HS-27A (cell line): ENCODE measurements at regions not wholly inside any gene's neighbourhood (a gene's known extent, or its start where the extent isn't known, plus 50 kb on each side); places are given as distances from the start of the nearest gene placed in this dataset.

ENCODE experiments used
- DNase-seq: peaks from one replicate; pipeline ENCODE4 v3.0.0-alpha.2; 2012; ENCODE audit warnings: low read depth, missing footprints

DNA sequence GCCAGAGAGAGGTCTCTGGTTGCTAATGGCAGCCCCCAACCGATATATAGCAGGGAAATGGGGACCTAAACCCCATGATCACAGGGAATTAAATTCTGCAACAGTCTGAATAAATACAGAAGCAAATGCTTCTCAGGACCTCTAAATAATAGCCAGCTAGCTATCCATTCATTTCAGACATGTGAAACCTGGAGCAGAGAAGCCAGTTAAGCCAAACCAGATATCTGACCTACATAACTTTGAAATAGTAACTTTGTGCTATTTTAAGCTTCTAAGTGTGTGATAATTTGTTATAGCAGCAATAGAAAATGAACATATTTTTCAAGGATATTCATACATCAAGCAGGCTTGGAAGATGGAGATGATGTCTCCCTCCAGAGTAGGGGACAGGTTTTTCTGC lies 1062.9 kb upstream of the CADM2 start:
- DNase-seq = no peak

- peak; percentile 22 for DNase-seq
Measured at GRCh38 chr3:83902787-83903533, 1055.8 kb upstream of the CADM2 start.

GRCh38 chr3:83913381-83913780 lies 1045.4 kb upstream of the CADM2 start:
- DNase-seq = no peak

GRCh38 chr3:83926291-83926690 lies 1032.5 kb upstream of the CADM2 start:
- no peak for DNase-seq

- no peak for DNase-seq
Measured at GRCh38 chr3:83928391-83928790, 1030.4 kb upstream of the CADM2 start.

GRCh38 chr3:83928903-83929302 lies 1029.9 kb upstream of the CADM2 start:
- DNase-seq = no peak

DNA sequence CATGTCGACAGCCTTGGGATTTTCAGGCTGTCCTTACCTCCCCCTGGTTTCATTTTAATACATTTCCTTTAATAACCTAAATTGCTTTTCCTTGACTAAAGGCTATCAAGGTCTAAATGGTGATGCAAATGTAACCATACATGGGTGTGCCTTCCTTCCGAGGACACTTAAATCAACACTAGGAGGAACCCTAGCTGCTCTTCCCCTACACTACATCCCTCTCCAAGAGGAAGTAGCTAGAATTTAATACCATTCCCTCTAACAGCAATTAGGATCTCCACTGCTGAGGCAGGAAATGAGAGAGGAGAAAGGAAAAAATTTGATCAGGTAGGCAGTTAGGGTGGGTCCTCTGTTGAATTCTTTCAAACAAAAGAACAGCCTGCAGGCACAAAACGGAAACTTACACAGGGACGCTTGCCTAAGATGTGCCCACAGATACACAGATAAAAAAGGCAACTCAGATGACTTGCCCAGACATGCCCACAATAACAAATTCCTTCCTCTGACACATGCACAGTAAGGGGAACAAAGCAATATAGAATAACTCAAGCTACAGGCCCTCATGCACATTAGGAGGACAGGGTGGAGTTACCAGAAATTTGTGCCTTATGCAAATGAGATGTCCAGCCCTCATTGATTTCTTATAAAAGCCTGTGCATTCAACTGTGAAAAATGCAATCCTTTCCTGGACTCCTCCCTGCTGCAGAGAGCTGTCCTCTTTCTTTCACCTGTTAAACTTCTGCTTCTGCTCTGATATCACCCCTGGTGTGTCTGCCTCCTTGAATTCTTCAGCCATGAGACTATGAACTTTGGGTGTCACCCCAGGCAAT lies 1024.4 kb upstream of the CADM2 start:
- no peak for DNase-seq

DNA sequence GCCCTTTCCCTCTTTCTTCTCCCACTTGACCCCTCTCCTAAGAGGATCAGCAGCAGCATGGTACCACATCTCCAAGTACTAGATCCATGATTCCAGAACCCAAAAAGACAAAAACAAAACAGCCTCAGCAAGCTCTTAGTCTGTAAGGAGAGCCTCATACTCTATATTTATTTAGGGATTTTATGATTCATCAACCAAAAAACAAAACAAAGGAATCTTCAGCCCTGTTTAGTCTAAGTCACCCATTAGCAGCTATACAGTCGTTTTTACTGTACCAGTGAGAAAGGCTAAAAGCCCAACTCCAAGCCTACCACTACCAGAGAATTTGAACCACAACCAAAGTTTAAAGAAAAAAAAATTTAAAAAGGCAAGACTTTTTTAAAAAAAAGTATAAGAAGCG lies 1020.3 kb upstream of the CADM2 start:
- no peak for DNase-seq

DNA sequence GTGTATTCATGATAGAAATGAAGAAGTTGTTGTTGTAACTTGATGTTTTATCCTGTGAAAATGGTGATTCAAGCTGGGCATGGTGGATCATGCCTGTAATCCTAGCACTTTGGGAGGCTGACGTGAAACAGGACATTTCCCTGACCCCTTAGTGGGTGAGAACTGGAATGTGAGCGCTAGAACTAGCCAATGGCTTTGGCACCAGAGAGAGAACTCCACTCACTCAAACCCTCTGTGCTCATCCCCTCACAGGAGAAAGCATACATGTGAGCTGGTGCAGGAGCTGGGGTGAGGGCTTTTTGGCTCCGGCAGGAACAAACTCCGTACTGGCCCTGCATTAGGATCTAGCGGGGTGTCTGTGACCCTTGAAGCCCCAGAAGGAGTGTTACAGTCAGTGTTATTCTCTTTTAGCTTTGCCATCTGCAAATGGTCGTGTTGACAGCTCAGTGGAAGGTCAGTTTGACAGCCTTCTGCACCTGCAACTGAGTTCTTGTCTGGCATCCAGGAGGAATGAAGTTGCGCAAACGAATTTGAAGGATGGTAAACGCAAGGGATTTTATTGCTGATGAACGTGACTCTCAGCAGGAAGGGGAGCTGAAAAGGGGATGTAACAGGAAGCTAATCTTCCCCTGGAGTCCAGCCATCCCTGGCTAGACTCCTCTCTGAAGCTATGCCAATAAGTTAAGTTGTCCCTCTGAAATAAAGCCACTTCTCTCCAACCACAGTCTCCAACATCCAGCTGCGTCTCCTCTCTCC lies 1016.6 kb upstream of the CADM2 start:
- no peak for DNase-seq

DNA sequence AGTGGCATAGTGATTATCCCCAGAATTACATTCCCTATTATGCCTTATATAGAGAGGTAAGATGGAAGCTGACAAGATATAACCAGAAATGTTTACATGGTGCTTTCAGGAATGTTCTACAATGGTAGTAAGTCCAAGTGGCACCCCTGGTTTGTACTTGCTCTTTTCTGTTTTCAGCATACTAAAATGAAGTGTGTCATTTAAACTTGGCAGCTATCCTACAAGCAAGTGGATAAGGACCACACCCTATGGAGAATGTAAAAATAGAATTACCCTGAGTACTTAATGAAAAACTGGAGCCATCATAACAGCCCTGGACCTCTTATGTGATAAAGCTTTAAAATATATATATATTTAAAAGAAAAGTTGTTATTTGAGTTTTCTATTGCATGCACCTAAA lies 1012.7 kb upstream of the CADM2 start:
- DNase-seq = no peak

DNA sequence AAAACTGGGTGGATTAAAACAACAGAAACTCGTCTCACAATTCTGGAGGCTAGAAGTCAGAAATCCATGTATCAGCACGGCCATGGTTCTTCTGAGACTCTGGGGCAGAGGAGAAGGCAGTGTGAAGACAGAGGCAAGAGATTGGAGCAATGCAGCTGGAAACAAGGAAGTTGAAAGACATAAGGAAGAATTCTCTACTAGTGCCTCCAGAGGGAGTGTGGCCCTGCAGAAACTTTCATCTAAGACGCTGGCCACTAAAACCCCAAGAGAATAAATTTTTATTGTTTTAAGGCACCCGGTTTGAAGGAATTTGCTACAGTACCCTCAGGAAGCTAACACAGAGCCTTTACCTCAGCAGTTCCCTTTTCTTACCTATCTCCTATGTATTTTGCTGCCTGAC lies 1012.2 kb upstream of the CADM2 start:
- no peak for DNase-seq

DNA sequence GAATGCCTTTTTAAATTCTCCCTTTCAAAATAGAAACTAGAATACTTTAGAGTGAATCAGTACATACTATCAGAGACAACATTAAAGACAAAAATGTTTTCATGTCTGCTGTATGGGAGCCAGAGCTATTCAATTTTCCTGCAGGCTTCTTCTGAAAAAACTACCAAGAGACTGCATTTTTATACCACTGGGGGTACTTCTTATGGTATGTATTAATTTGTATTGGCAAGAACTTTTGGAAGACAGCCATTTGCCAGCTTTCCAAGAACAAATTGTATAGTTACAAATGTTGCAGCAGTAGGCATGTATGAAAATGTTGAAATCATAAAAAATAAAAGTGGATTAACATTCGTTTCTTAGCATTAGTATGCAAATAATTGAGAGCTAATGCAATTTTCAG lies 1010.0 kb upstream of the CADM2 start:
- no peak for DNase-seq

DNA sequence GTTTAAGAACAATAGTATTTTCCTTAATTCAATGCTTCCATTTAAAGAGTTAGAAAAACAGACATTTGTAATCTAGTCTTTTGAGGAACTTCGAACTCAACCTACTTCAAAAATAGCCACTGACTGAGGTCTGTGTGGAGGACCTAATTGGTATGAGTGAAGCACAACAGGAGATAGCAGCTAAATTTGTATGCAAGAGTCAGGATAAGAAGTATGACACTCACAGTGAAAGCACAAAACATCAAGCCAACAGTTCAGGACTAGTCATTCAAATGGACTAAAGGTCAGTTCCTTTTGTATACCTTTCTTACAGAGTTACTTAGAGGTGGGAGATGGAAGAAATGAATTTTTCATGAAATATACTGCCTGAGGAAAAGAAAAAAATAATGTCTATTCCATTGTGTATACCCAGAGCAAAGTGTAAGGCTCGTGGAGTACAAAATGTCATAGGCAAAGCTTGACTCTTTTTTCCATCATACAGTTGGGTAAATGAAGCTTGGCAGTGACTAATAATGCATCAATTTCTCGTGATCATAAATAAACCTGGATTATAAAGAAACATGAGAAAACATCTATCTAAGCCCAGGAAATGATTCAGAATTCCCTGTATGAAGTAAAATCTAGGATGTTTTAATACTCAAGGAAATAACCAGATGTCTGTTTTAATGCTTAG lies 1005.2 kb upstream of the CADM2 start:
- no peak for DNase-seq

GRCh38 chr3:83956431-83956830 lies 1002.4 kb upstream of the CADM2 start:
- no peak for DNase-seq

- no peak for DNase-seq
Measured at GRCh38 chr3:83968356-83968755, 990.4 kb upstream of the CADM2 start.

DNA sequence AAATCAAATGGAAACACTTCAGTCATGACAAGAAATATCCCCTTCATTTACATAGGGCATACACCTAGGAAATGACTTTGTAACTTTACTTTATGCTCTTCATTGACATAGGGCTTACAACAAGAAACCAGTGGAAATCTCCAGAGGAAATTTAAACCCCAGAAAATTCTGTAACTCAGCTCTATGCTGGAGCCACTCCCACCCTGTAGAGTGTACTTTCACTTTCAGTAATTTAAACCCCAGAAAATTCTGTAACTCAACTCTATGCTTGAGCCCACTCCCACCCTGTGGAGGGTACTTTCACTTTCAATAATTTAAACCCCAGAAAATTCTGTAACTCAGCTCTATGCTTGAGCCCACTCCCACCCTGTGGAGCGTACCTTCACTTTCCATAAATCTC lies 987.1 kb upstream of the CADM2 start:
- no peak for DNase-seq

- DNase-seq = no peak
Measured at GRCh38 chr3:84008623-84009022, 950.2 kb upstream of the CADM2 start.

- no peak for DNase-seq
Measured at GRCh38 chr3:84023842-84024241, 934.9 kb upstream of the CADM2 start.

GRCh38 chr3:84039099-84039498 lies 919.7 kb upstream of the CADM2 start:
- DNase-seq = no peak

GRCh38 chr3:84042399-84043106 lies 916.2 kb upstream of the CADM2 start:
- no peak for DNase-seq

DNA sequence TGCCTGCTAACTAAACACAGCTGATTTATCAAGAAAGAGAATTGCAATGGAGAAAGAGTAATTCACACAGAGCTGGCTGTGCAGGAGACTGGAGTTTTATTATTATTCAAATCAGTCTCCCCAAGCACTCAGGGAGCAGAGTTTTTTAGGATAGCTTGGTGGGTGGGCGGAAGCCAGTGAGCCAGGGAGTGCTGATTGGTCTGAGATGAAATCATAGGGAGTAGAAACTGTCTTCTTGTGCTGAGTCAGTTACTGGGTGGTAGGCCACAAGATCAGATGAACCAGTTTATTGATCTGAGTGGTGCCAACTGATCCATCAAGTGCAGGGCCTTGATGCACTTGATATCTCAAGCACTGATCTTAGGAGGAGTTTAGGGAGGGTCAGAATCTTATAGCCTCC lies 891.9 kb upstream of the CADM2 start:
- no peak for DNase-seq

DNA sequence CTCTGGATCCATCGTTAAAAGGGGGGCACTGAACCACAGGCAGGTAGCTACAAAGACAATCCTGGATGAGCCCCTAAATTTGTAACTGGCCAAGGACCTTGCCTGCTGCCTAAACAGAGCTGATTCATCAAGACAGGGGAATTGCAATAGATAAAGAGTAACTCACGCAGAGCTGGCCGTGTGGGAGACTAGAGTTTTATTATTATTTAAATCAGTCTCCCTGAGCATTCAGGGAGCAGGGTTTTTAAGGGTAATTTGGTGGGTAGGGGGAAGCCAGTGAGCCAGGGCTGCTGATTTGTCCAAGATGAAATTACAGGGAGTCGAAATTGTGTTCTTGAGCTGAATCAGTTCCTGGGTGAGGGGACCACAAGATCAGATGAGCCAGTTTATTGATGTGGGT lies 885.1 kb upstream of the CADM2 start:
- DNase-seq = no peak
